ENCODE measurements at regions not wholly inside any gene's neighbourhood (a gene's known extent, or its start where the extent isn't known, plus 50 kb on each side); places are given as distances from the start of the nearest gene placed in this dataset.

- no peak for DNase-seq (ENCODE audit: extremely low read depth, low read depth, low spot score)
Measured at GRCh38 chr5:58121391-58121790, 338.5 kb downstream of the PLK2 start.

- no peak for DNase-seq (ENCODE audit: extremely low read depth, low read depth, low spot score)
Measured at GRCh38 chr5:58117542-58117941, 342.3 kb downstream of the PLK2 start.

- DNase-seq (ENCODE audit: extremely low read depth, low read depth, low spot score) = no peak
Measured at GRCh38 chr5:58116346-58116745, 343.5 kb downstream of the PLK2 start.

- no peak for DNase-seq (ENCODE audit: extremely low read depth, low read depth, low spot score)
Measured at GRCh38 chr5:58115811-58116210, 344.1 kb downstream of the PLK2 start.

GRCh38 chr5:58114324-58114723 is 345.6 kb downstream of the PLK2 start:
- DNase-seq (ENCODE audit: extremely low read depth, low read depth, low spot score) = no peak

GRCh38 chr5:58113172-58113571 is 346.7 kb downstream of the PLK2 start:
- no peak for DNase-seq (ENCODE audit: extremely low read depth, low read depth, low spot score)

- DNase-seq (ENCODE audit: extremely low read depth, low read depth, low spot score) = no peak
Measured at GRCh38 chr5:58108511-58108910, 351.4 kb downstream of the PLK2 start.

- DNase-seq (ENCODE audit: extremely low read depth, low read depth, low spot score) = no peak
Measured at GRCh38 chr5:58107704-58108103, 352.2 kb downstream of the PLK2 start.

GRCh38 chr5:58106754-58107410 is 353.0 kb downstream of the PLK2 start:
- no peak for DNase-seq (ENCODE audit: extremely low read depth, low read depth, low spot score)

- no peak for DNase-seq (ENCODE audit: extremely low read depth, low read depth, low spot score)
Measured at GRCh38 chr5:58105836-58106235, 354.1 kb downstream of the PLK2 start.

GRCh38 chr5:58099257-58099656 is 360.6 kb downstream of the PLK2 start:
- DNase-seq (ENCODE audit: extremely low read depth, low read depth, low spot score) = no peak

- no peak for DNase-seq (ENCODE audit: extremely low read depth, low read depth, low spot score)
Measured at GRCh38 chr5:58094031-58094430, 365.9 kb downstream of the PLK2 start.

GRCh38 chr5:58090704-58091103 is 369.2 kb downstream of the PLK2 start:
- no peak for DNase-seq (ENCODE audit: extremely low read depth, low read depth, low spot score)

- DNase-seq (ENCODE audit: extremely low read depth, low read depth, low spot score) = no peak
Measured at GRCh38 chr5:58088941-58089340, 370.9 kb downstream of the PLK2 start.

GRCh38 chr5:58087905-58088304 is 372.0 kb downstream of the PLK2 start:
- no peak for DNase-seq (ENCODE audit: extremely low read depth, low read depth, low spot score)

- no peak for DNase-seq (ENCODE audit: extremely low read depth, low read depth, low spot score)
Measured at GRCh38 chr5:58087123-58087522, 372.8 kb downstream of the PLK2 start.

GRCh38 chr5:58085800-58086199 is 374.1 kb downstream of the PLK2 start:
- no peak for DNase-seq (ENCODE audit: extremely low read depth, low read depth, low spot score)

- DNase-seq (ENCODE audit: extremely low read depth, low read depth, low spot score) = no peak
Measured at GRCh38 chr5:58081435-58081834, 378.5 kb downstream of the PLK2 start.

GRCh38 chr5:58080573-58080972 is 379.3 kb downstream of the PLK2 start:
- DNase-seq (ENCODE audit: extremely low read depth, low read depth, low spot score) = no peak

GRCh38 chr5:58077966-58078365 is 381.9 kb downstream of the PLK2 start:
- no peak for DNase-seq (ENCODE audit: extremely low read depth, low read depth, low spot score)

- DNase-seq (ENCODE audit: extremely low read depth, low read depth, low spot score) = no peak
Measured at GRCh38 chr5:58077416-58077815, 382.5 kb downstream of the PLK2 start.

GRCh38 chr5:58076483-58077257 is 383.2 kb downstream of the PLK2 start:
- no peak for DNase-seq (ENCODE audit: extremely low read depth, low read depth, low spot score)
